ENCODE measurements at regions not wholly inside any gene's neighbourhood (a gene's known extent, or its start where the extent isn't known, plus 50 kb on each side); places are given as distances from the start of the nearest gene placed in this dataset.

- TF ChIP-seq SUZ12 (IDR thresholded peaks at IDR 0.05; ENCODE audit: extremely low read depth, insufficient read depth, insufficient read length) (no peak), YY1 (IDR thresholded peaks at IDR 0.05; ENCODE audit: insufficient read depth, insufficient read length) (no peak), ZNF274 (IDR thresholded peaks at IDR 0.05; ENCODE audit: low read depth, low read length) (no peak)
Measured at GRCh38 chr4:31946456-31946855, 1226.3 kb downstream of the PCDH7 start.

All from NT2/D1 (cell line).